DOHH2 (cell line): ENCODE measurements at regions not wholly inside any gene's neighbourhood (a gene's known extent, or its start where the extent isn't known, plus 50 kb on each side); places are given as distances from the start of the nearest gene placed in this dataset.
A peak's percentile ranks its signal among the peaks of the same experiment; 100 is the strongest.

ENCODE experiments used
- H3F3A ChIP-seq: fragments of 200-600 bp; sonication (generic), shearing (Covaris generic); 2 replicates; pipeline ENCODE4 v1.6.0; 2016; ENCODE audit warnings: antibody characterized with exemption, mild to moderate bottlenecking; ENCODE audit not compliant: control insufficient read depth, insufficient read depth
- H3K27ac ChIP-seq: fragments of 200-600 bp; sonication (generic); 2 replicates; pipeline ENCODE4 v1.5.1; 2014; ENCODE audit warnings: low read depth, mild to moderate bottlenecking, low read length, moderate library complexity
- H3K27me3 ChIP-seq: fragments of 200-600 bp; sonication (generic); 2 replicates; pipeline ENCODE4 v1.6.1; 2014; ENCODE audit warnings: mild to moderate bottlenecking, low read length, mixed read lengths; ENCODE audit not compliant: control insufficient read depth
- H3K36me3 ChIP-seq: fragments of 200-600 bp; sonication (generic); 2 replicates; pipeline ENCODE4 v1.6.1; 2014; ENCODE audit warnings: mild to moderate bottlenecking, low read length, moderate library complexity, mixed read lengths; ENCODE audit not compliant: control insufficient read depth
- H3K4me1 ChIP-seq: fragments of 200-600 bp; sonication (generic); 2 replicates; pipeline ENCODE4 v1.6.1; 2014; ENCODE audit warnings: mild to moderate bottlenecking, low read length, mixed read lengths; ENCODE audit not compliant: control insufficient read depth
- H3K4me2 ChIP-seq: fragments of 200-600 bp; sonication (generic); 2 replicates; pipeline ENCODE4 v1.6.0; 2014; ENCODE audit warnings: mild to moderate bottlenecking, low read length, moderate library complexity
- H3K4me3 ChIP-seq: fragments of 200-600 bp; sonication (generic); 2 replicates; pipeline ENCODE4 v1.5.1; 2014; ENCODE audit warnings: mild to moderate bottlenecking, low read length, mixed read lengths
- H3K79me2 ChIP-seq: fragments of 200-600 bp; sonication (generic); 2 replicates; pipeline ENCODE4 v1.6.1; 2014; ENCODE audit warnings: mild to moderate bottlenecking, low read length, mixed read lengths; ENCODE audit not compliant: control insufficient read depth
- H3K9me2 ChIP-seq: fragments of 200-600 bp; sonication (generic); replicated peaks from 2 replicates; pipeline ENCODE4 v1.6.1; 2014; ENCODE audit warnings: mild to moderate bottlenecking, low read length, mixed read lengths; ENCODE audit not compliant: control insufficient read depth
- H3K9me3 ChIP-seq: fragments of 200-600 bp; sonication (generic); 2 replicates; pipeline ENCODE4 v1.6.1; 2014; ENCODE audit warnings: antibody characterized with exemption, low read length, mixed read lengths; ENCODE audit not compliant: control insufficient read depth, insufficient read depth
- H4K20me1 ChIP-seq: fragments of 200-600 bp; sonication (generic); 2 replicates; pipeline ENCODE4 v1.6.0; 2014; ENCODE audit warnings: low read depth, mild to moderate bottlenecking, antibody characterized with exemption, low read length, moderate library complexity; ENCODE audit not compliant: control insufficient read depth, insufficient read depth
- EZH2phosphoT487 ChIP-seq: fragments of 200-600 bp; sonication (generic); IDR thresholded peaks from 2 replicates; pipeline ENCODE4 v1.6.1; 2017; ENCODE audit warnings: borderline replicate concordance, mild to moderate bottlenecking, antibody characterized with exemption, low read length, moderate library complexity, mixed read lengths
- TF ChIP-seq, protein P1 (sequence below): fragments of 200-600 bp; sonication (generic); IDR thresholded peaks from one replicate; pipeline ENCODE4 v1.5.1; 2014; ENCODE audit warnings: antibody characterized with exemption, mild to moderate bottlenecking, low read depth, low read length; ENCODE audit not compliant: poor library complexity, severe bottlenecking

GRCh38 chr12:65539023-65539422, 260.5 kb downstream of the MSRB3 start:
- TF ChIP-seq EZH2phosphoT487: no peak
- TF ChIP-seq, protein P1, sequence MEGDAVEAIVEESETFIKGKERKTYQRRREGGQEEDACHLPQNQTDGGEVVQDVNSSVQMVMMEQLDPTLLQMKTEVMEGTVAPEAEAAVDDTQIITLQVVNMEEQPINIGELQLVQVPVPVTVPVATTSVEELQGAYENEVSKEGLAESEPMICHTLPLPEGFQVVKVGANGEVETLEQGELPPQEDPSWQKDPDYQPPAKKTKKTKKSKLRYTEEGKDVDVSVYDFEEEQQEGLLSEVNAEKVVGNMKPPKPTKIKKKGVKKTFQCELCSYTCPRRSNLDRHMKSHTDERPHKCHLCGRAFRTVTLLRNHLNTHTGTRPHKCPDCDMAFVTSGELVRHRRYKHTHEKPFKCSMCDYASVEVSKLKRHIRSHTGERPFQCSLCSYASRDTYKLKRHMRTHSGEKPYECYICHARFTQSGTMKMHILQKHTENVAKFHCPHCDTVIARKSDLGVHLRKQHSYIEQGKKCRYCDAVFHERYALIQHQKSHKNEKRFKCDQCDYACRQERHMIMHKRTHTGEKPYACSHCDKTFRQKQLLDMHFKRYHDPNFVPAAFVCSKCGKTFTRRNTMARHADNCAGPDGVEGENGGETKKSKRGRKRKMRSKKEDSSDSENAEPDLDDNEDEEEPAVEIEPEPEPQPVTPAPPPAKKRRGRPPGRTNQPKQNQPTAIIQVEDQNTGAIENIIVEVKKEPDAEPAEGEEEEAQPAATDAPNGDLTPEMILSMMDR: no peak
- Histone ChIP-seq H3F3A (no peaks in the 10 kb centered on the region), H3K27me3 (no peaks in the 10 kb centered on the region), H3K9me2 (no peaks in the 10 kb centered on the region; the same call in 1 of the 2 replicates), H3K4me1 (peaks cover 4% of the 10 kb centered on the region; the same call in 1 of the 2 replicates), H4K20me1 (no peaks in the 10 kb centered on the region), H3K36me3 (no peaks in the 10 kb centered on the region), H3K4me3 (no peak overlapping the region), H3K79me2 (no peaks in the 10 kb centered on the region), H3K9me3 (peaks cover 4% of the 10 kb centered on the region; the same call in 1 of the 2 replicates), H3K27ac (no peak overlapping the region), H3K4me2 (no peak overlapping the region)

GRCh38 chr12:65540140-65540539, 261.7 kb downstream of the MSRB3 start:
- H3K79me2 ChIP-seq: no peaks in the 10 kb centered on the region
- H3K27me3 ChIP-seq: no peaks in the 10 kb centered on the region
- no peaks in the 10 kb centered on the region for H3K36me3 ChIP-seq
- peaks cover 4% of the 10 kb centered on the region; the same call in 1 of the 2 replicates for H3K4me1 ChIP-seq
- TF ChIP-seq EZH2phosphoT487: no peak
- H3K27ac ChIP-seq: no peak overlapping the region
- H3F3A ChIP-seq: no peaks in the 10 kb centered on the region
- H3K9me2 ChIP-seq: no peaks in the 10 kb centered on the region; the same call in 1 of the 2 replicates
- no peaks in the 10 kb centered on the region for H4K20me1 ChIP-seq
- peaks cover 4% of the 10 kb centered on the region; the same call in 1 of the 2 replicates for H3K9me3 ChIP-seq
- no peak overlapping the region for H3K4me3 ChIP-seq
- H3K4me2 ChIP-seq: no peak overlapping the region

DNA sequence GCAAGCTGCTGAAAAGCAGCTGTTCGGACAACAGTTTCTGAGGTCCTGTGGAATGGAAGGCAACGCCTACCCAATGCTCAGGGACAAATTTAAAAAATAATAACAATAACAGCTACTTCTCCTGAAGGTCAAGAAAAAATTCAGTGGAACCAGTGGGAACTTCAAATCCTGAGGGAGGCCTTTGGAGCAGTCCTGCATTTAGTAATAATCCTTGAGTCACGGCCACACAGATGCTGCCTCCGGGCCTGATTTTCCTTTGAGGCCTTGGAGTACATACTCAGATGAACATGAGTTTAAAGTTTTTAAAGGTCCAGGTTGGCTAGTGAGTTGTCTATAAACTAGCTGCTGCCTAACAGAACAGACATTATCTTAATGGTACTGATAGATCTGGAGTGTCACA, 268.0 kb downstream of the MSRB3 start:
- H3K9me2 ChIP-seq: no peaks in the 10 kb centered on the region
- no peak overlapping the region for H3K4me3 ChIP-seq
- H3K79me2 ChIP-seq: no peaks in the 10 kb centered on the region
- no peaks in the 10 kb centered on the region for H4K20me1 ChIP-seq
- no peak overlapping the region for H3K27ac ChIP-seq
- no peak overlapping the region for H3K4me2 ChIP-seq
- no peaks in the 10 kb centered on the region for H3K27me3 ChIP-seq
- no peaks in the 10 kb centered on the region for H3K36me3 ChIP-seq
- H3F3A ChIP-seq: no peaks in the 10 kb centered on the region
- TF ChIP-seq EZH2phosphoT487: no peak
- TF ChIP-seq, protein P1: no peak
- no peaks in the 10 kb centered on the region for H3K9me3 ChIP-seq
- no peaks in the 10 kb centered on the region for H3K4me1 ChIP-seq

GRCh38 chr12:65556676-65557437, 267.4 kb upstream of the HMGA2 start:
- H3K9me2 ChIP-seq: no peaks in the 10 kb centered on the region

More at GRCh38 chr12:65556676-65557437, 267.4 kb upstream of the HMGA2 start:
- Histone ChIP-seq H3K4me1 (no peaks in the 10 kb centered on the region), H3K9me3 (no peaks in the 10 kb centered on the region), H4K20me1 (no peaks in the 10 kb centered on the region), H3K4me2 (no peak overlapping the region), H3K27ac (no peak overlapping the region), H3K79me2 (no peaks in the 10 kb centered on the region), H3F3A (no peaks in the 10 kb centered on the region), H3K27me3 (peaks cover 2% of the 10 kb centered on the region; the same call in 1 of the 2 replicates), H3K4me3 (no peak overlapping the region), H3K36me3 (no peaks in the 10 kb centered on the region)
- TF ChIP-seq, protein P1: peak; percentile 89
- TF ChIP-seq EZH2phosphoT487: no peak
